HCT116 (cell line): ENCODE measurements at regions not wholly inside any gene's neighbourhood (a gene's known extent, or its start where the extent isn't known, plus 50 kb on each side); places are given as distances from the start of the nearest gene placed in this dataset.

Experiments
- ATAC-seq: fragments of 200-7000 bp; cut with Tn5 transposase; 2 replicates; pipeline ENCODE4 v1.9.1; 2020; ENCODE audit warnings: mild to moderate bottlenecking, moderate library complexity
- BruUV-seq: library from RNA; stranded (reverse); fragments of 400-500 nt; replicated peaks from 2 replicates; lab custom pipeline; 2021; lab: Mats Ljungman, UMichigan
- CTCF ChIA-PET: fragments of 300-600 bp; sonication (Branson Sonifier 250); formaldehyde crosslinking; loops from one replicate; lab custom pipeline; 2021; ENCODE audit warnings: antibody characterized with exemption; lab: Charles Lee
- POLR2A ChIA-PET: fragments of 300-600, 350-600 bp; sonication (Branson Sonifier 250); formaldehyde crosslinking; loops from one replicate; lab custom pipeline; 2021; ENCODE audit warnings: antibody characterized with exemption; lab: Charles Lee
- RAD21 ChIA-PET, 2 experiments: fragments of 300-600 bp; sonication (Branson Sonifier 250); formaldehyde crosslinking; loops; one replicate each; lab custom pipeline; 2023; ENCODE audit warnings: low total read pairs in 2 of 2; ENCODE audit not compliant: uncharacterized antibody in 2 of 2, unreplicated experiment in 2 of 2, low non-redundant PET in 1 of 2; lab: Charles Lee
- DNase-seq: peaks from one replicate; pipeline ENCODE4 v3.0.0-alpha.2; 2010; ENCODE audit warnings: low read depth, low spot score
- H2AFZ ChIP-seq: fragments of 200-600 bp; shearing (Covaris generic), sonication (generic); 2 replicates; pipeline ENCODE4 v1.6.1; 2017; ENCODE audit warnings: low read depth, mixed run types, mixed read lengths, antibody characterized with exemption, low read length; ENCODE audit not compliant: poor library complexity, severe bottlenecking
- H3K27ac ChIP-seq: 2 replicates; pipeline ENCODE4 v1.5.1; 2012; ENCODE audit warnings: low read depth, low read length
- H3K27me3 ChIP-seq: fragments of 200-600 bp; sonication (generic); 2 replicates; pipeline ENCODE4 v1.6.1; 2016; ENCODE audit warnings: mixed run types, low read length, mixed read lengths; ENCODE audit not compliant: insufficient read depth
- H3K36me3 ChIP-seq, 2 experiments: fragments of 200-500 bp in 1 of 2; fragments of 200-600 bp in 1 of 2; sonication (Bioruptor generic) in 1 of 2; sonication (generic) in 1 of 2; 2 replicates each; pipeline versions ENCODE4 v1.5.1 to v1.6.1; 2014 to 2016; ENCODE audit warnings: low read length in 2 of 2, inconsistent platforms in 1 of 2, mixed read lengths in 1 of 2, mixed run types in 1 of 2; ENCODE audit not compliant: insufficient read depth in 2 of 2, control insufficient read depth in 1 of 2
- H3K4me1 ChIP-seq, 2 experiments: fragments of 200-600 bp in 1 of 2; sonication (generic) in 1 of 2; 2 replicates each; pipeline versions ENCODE4 v1.5.1 to v1.6.1; 2012 to 2017; ENCODE audit warnings: low read length in 2 of 2, inconsistent platforms in 1 of 2, mild to moderate bottlenecking in 1 of 2, mixed read lengths in 1 of 2, mixed run types in 1 of 2, moderate library complexity in 1 of 2; ENCODE audit not compliant: insufficient read depth in 2 of 2, control insufficient read depth in 1 of 2
- H3K4me2 ChIP-seq: fragments of 200-600 bp; sonication (generic); 2 replicates; pipeline ENCODE4 v1.6.1; 2017; ENCODE audit warnings: mixed run types, low read length, mixed read lengths
- H3K4me3 ChIP-seq, 2 experiments: fragments of 200-600 bp in 1 of 2; sonication (generic) in 1 of 2; replicated peaks in 1 of 2; 2 replicates each; pipeline ENCODE4 v1.5.1; 2011 to 2016; ENCODE audit warnings: low read length in 2 of 2, control low read depth in 1 of 2, low read depth in 1 of 2, mild to moderate bottlenecking in 1 of 2, mixed read lengths in 1 of 2, mixed run types in 1 of 2
- H3K79me2 ChIP-seq: fragments of 200-600 bp; sonication (generic); 2 replicates; pipeline ENCODE4 v1.6.1; 2017; ENCODE audit warnings: mild to moderate bottlenecking, mixed run types, low read length, moderate library complexity, mixed read lengths; ENCODE audit not compliant: insufficient read depth
- H3K9ac ChIP-seq: fragments of 200-600 bp; sonication (generic); 2 replicates; pipeline ENCODE4 v1.6.1; 2016; ENCODE audit warnings: low read length, mixed read lengths
- H3K9me2 ChIP-seq: fragments of 200-600 bp; sonication (generic), shearing (Covaris generic); 2 replicates; pipeline ENCODE4 v1.6.1; 2017; ENCODE audit warnings: mixed run types, mild to moderate bottlenecking, moderate library complexity; ENCODE audit not compliant: insufficient read depth
- H3K9me3 ChIP-seq, 2 experiments: fragments of 200-500 bp in 1 of 2; fragments of 200-600 bp in 1 of 2; sonication (Bioruptor generic) in 1 of 2; sonication (generic) in 1 of 2; 2 replicates each; pipeline ENCODE4 v1.6.1; 2014 to 2017; ENCODE audit warnings: low read length in 2 of 2, mixed read lengths in 2 of 2, inconsistent platforms in 1 of 2, low read depth in 1 of 2, mild to moderate bottlenecking in 1 of 2, mixed run types in 1 of 2, moderate library complexity in 1 of 2; ENCODE audit not compliant: control insufficient read depth in 1 of 2, insufficient read depth in 1 of 2
- H4K20me1 ChIP-seq: fragments of 200-600 bp; sonication (generic), shearing (Covaris generic); 2 replicates; pipeline ENCODE4 v1.6.1; 2017; ENCODE audit warnings: mixed run types, mild to moderate bottlenecking, moderate library complexity; ENCODE audit not compliant: insufficient read depth
- CBX3 ChIP-seq: IDR thresholded peaks from 2 replicates; pipeline ENCODE4 v1.6.1; 2012; ENCODE audit warnings: low read depth
- CEBPB ChIP-seq: IDR thresholded peaks from 2 replicates; pipeline ENCODE4 v1.6.1; 2012; ENCODE audit warnings: low read depth
- EGR1 ChIP-seq: IDR thresholded peaks from 2 replicates; pipeline ENCODE4 v1.6.1; 2012; ENCODE audit warnings: low read depth
- POLR2A ChIP-seq: IDR thresholded peaks from 2 replicates; pipeline ENCODE4 v1.7.0; 2011; ENCODE audit warnings: borderline replicate concordance; ENCODE audit not compliant: insufficient read depth, insufficient read length; ENCODE audit errors: extremely low read depth
- SP1 ChIP-seq: IDR thresholded peaks from 2 replicates; pipeline ENCODE4 v1.6.1; 2012; ENCODE audit warnings: low read depth
- SRF ChIP-seq: IDR thresholded peaks from 2 replicates; pipeline ENCODE4 v1.6.1; 2012; ENCODE audit warnings: low read depth
- TCF7L2 ChIP-seq: IDR thresholded peaks from 2 replicates; pipeline ENCODE4 v1.7.0; 2011; ENCODE audit warnings: borderline replicate concordance, inconsistent platforms; ENCODE audit not compliant: insufficient read depth, insufficient read length; ENCODE audit errors: extremely low read depth
- ZFX ChIP-seq: fragments of 450-650 bp; IDR thresholded peaks from 2 replicates; pipeline ENCODE4 v1.6.1; 2017
- intact Hi-C: fragments of 100-400 bp; cut with micrococcal nuclease; formaldehyde crosslinking; loops from 2 replicates; pipeline ENCODE4 v1.10.0; 2022
- TF ChIP-seq, protein P1 (sequence below): IDR thresholded peaks from 2 replicates; pipeline ENCODE4 v1.6.1; 2011; ENCODE audit warnings: mild to moderate bottlenecking, low read length, moderate library complexity; ENCODE audit not compliant: insufficient replicate concordance; ENCODE audit errors: extremely low read depth

DNA sequence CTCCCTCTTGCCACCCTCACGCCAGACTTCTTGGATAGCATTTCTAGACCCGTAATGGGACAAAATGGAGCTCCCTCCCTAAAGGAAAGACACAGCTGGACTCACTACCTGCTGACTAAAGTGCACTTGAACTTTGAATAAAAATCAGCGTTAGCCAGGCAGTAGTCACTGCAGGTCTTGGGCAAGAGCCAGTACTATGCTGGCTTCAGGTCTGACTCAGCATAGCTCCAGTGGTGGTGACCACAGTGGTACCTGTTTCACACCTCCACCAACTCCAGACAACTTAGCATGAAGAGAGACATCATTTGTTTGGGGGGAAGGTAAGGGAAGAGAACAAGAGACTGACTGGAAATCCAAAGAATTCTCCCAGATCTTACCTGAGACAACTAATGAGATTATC is 906.8 kb downstream of the GRIK2 start:
- Histone ChIP-seq H3K9ac (no peak overlapping the region), H2AFZ (no peak overlapping the region), H3K36me3 (no peaks in the 10 kb centered on the region), H3K4me2 (no peak overlapping the region), H3K4me3 (no peak overlapping the region), H3K9me2 (no peaks in the 10 kb centered on the region), H3K4me1 (no peaks in the 10 kb centered on the region), H3K79me2 (no peaks in the 10 kb centered on the region), H3K27me3 (no peaks in the 10 kb centered on the region), H3K9me3 (no peaks in the 10 kb centered on the region), H3K27ac (no peak overlapping the region), H4K20me1 (no peaks in the 10 kb centered on the region)
- intact Hi-C loops: no loop called here
- RAD21 ChIA-PET: no interaction called here
- POLR2A ChIA-PET: no interaction called here
- CTCF ChIA-PET: no interaction called here
- no TSS peak for BruUV-seq
- DNase-seq: no peak
- no peak for ATAC-seq
- TF ChIP-seq POLR2A (no peak), SP1 (no peak), ZFX (no peak), EGR1 (no peak), SRF (no peak), CBX3 (no peak), CEBPB (no peak), TCF7L2 (no peak)
- TF ChIP-seq, all 23 proteins: peak for 0

DNA sequence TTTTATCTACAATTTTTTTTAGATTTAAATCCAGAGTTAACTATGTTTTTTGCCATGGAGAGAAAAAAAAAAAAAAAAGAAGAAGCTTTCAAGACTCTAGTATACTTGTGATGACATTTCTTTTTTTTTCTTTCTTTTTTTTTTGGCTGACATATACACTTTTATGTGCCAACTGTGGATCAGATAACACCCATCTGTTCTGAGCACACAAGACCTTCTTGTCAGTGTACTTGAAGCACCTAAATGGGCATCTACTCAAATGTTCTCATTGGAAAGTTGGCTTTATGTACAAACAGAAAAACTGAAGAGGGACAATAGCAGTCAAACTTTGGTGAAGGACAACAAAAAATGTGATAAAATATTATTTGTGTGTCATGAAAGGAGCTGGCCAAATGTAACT is 904.5 kb downstream of the GRIK2 start:
- Histone ChIP-seq H3K4me3 (no peak overlapping the region), H3K27ac (no peak overlapping the region), H3K36me3 (no peaks in the 10 kb centered on the region), H3K27me3 (no peaks in the 10 kb centered on the region), H3K9ac (no peak overlapping the region), H3K4me1 (no peaks in the 10 kb centered on the region), H3K9me2 (no peaks in the 10 kb centered on the region), H3K79me2 (no peaks in the 10 kb centered on the region), H4K20me1 (no peaks in the 10 kb centered on the region), H3K9me3 (no peaks in the 10 kb centered on the region), H2AFZ (no peak overlapping the region), H3K4me2 (no peak overlapping the region)
- ATAC-seq: no peak
- TF ChIP-seq, protein P1, sequence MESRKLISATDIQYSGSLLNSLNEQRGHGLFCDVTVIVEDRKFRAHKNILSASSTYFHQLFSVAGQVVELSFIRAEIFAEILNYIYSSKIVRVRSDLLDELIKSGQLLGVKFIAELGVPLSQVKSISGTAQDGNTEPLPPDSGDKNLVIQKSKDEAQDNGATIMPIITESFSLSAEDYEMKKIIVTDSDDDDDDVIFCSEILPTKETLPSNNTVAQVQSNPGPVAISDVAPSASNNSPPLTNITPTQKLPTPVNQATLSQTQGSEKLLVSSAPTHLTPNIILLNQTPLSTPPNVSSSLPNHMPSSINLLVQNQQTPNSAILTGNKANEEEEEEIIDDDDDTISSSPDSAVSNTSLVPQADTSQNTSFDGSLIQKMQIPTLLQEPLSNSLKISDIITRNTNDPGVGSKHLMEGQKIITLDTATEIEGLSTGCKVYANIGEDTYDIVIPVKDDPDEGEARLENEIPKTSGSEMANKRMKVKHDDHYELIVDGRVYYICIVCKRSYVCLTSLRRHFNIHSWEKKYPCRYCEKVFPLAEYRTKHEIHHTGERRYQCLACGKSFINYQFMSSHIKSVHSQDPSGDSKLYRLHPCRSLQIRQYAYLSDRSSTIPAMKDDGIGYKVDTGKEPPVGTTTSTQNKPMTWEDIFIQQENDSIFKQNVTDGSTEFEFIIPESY: no peak
- POLR2A ChIA-PET: no interaction called here
- no peak for DNase-seq
- no TSS peak for BruUV-seq
- RAD21 ChIA-PET: no interaction called here
- CTCF ChIA-PET: no interaction called here
- intact Hi-C loops: no loop called here
